IPS DF 6.9 (cell line): ENCODE measurements at regions not wholly inside any gene's neighbourhood (a gene's known extent, or its start where the extent isn't known, plus 50 kb on each side); places are given as distances from the start of the nearest gene placed in this dataset.

Experiments used
- DNase-seq: peaks from one replicate; pipeline ENCODE4 v3.0.0-alpha.2; 2013; ENCODE audit warnings: low read depth, low spot score
- H3K27ac ChIP-seq: one replicate; pipeline ENCODE4 v1.5.1; 2013; ENCODE audit warnings: low read length, control low read depth
- H3K27me3 ChIP-seq: 2 replicates; pipeline ENCODE4 v1.6.1; 2013; ENCODE audit warnings: mild to moderate bottlenecking, low read length; ENCODE audit not compliant: control insufficient read depth, insufficient read depth
- H3K36me3 ChIP-seq: 2 replicates; pipeline ENCODE4 v1.6.1; 2013; ENCODE audit warnings: low read length; ENCODE audit not compliant: control insufficient read depth, insufficient read depth
- H3K4me1 ChIP-seq: 2 replicates; pipeline ENCODE4 v1.6.1; 2013; ENCODE audit warnings: low read length; ENCODE audit not compliant: control insufficient read depth, insufficient read depth
- H3K4me3 ChIP-seq: 2 replicates; pipeline ENCODE4 v1.5.1; 2013; ENCODE audit warnings: mild to moderate bottlenecking, low read length
- H3K9me3 ChIP-seq: 2 replicates; pipeline ENCODE4 v1.6.1; 2013; ENCODE audit warnings: low read length, inconsistent platforms; ENCODE audit not compliant: control insufficient read depth, insufficient read depth
- WGBS: extraction: QIAGEN DNeasy Blood & Tissue Kit; methylation state at CpG from one replicate; pipeline ENCODE4 v1.1.7; 2013; ENCODE audit warnings: mixed read lengths, missing lambda C conversion rate; ENCODE audit not compliant: insufficient read length, insufficient coverage; 5-methylcytosine and 5-hydroxymethylcytosine counted together

DNA sequence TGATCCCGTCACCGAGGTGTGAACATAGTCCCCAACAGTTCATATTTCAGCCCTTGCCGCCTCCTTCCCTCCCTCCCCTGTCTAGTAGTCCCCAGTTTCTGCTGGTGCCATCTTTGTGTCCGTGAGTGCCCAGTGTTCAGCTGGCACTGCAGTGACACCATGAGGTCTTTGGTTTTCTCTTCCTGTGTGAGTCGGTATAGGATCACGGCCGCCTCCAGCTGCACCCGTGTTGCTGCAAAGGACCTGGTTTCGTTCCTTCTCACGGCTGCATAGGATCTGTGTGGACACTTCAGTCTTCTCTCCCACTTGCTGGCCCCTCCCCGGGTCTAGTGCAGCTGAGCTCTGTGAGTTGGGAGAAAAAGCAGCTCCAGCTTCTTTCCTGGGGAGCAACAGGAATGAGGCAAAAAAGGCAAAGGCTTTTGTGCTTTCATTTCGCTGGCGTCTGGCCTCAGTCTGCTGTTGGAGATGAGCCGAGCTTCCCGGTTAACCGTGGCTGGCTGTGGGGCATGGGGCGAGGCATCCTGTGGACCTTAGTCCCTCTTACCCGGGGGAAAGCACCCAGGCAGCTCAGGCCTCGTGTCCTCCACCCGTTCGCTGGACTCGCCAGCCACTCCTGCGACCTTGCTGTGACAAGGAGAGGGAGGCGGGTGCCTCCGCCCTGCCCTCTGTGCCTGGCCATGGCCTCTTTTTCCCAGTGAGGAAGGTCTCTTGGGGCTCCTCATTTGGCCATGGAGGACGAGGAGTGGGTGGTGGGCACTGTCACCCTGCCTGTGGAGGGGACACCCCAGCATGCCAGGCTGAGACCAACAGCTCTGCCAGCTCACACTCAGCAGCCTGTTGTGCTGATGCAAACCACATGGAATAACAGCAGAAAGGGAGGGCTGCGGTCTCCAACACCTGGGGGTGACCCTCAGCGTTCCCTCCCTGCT is 196.5 kb downstream of the TEX29 start:
- WGBS: no CpG with 5 or more reads among the region's 28 CpGs
- Histone ChIP-seq H3K27ac (no peak overlapping the region), H3K36me3 (no peaks in the 10 kb centered on the region), H3K27me3 (no peaks in the 10 kb centered on the region), H3K9me3 (no peaks in the 10 kb centered on the region), H3K4me3 (no peak overlapping the region), H3K4me1 (no peaks in the 10 kb centered on the region)
- DNase-seq: no peak

DNA sequence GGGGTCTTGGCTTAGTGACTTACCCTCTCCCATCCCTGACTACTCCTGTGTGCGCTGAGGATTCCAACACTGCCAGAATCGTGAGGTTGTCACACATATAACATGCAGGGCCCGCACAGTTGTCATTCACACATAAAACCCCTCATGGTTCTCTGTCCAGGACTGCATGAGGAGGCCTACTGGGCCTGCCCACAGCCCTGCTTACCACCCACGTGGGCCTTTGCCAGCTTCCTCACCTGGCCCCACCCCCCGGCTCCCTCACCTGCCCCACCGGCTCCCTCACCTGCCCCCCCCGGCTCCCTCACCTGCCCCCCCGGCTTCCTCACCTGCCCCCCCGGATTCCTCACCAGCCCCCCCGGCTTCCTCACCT is 197.2 kb downstream of the TEX29 start:
- Histone ChIP-seq H3K9me3 (no peaks in the 10 kb centered on the region), H3K4me1 (no peaks in the 10 kb centered on the region), H3K27ac (no peak overlapping the region), H3K4me3 (no peak overlapping the region), H3K27me3 (no peaks in the 10 kb centered on the region), H3K36me3 (no peaks in the 10 kb centered on the region)
- DNase-seq: no peak
- no CpG with 5 or more reads among the region's 10 CpGs for WGBS

DNA sequence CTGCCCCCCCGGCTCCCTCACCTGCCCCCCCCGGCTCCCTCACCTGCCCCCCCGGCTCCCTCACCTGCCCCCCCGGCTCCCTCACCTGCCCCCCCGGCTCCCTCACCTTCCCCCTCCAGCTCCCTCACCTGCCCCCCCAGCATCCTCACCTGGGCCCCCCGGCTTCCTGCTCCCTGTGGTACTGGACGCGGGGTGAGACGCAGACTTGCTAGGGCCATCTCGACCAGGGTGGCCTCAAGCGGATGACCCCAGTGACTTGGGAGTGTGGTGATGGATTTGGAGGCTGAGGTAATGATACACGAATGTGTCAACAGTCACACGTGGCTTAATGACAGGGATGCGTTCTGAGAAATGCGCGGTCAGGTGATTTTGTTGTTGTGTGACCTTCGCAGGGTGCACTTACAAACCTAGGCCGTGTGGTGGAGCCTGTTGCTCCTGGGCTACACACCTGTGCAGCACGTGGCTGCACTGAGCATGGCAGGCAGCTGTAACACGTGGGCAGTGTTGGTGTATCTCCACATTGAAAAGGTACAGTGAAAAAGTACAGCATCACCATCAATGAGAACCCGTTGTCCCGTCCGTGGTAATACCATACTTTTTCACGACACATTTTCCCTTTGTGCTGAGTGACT is 197.8 kb downstream of the TEX29 start:
- DNase-seq: no peak
- H3K4me3 ChIP-seq: no peak overlapping the region
- no peaks in the 10 kb centered on the region for H3K9me3 ChIP-seq
- H3K36me3 ChIP-seq: no peaks in the 10 kb centered on the region
- WGBS: no CpG with 5 or more reads among the region's 24 CpGs
- H3K27me3 ChIP-seq: no peaks in the 10 kb centered on the region
- H3K4me1 ChIP-seq: no peaks in the 10 kb centered on the region
- no peak overlapping the region for H3K27ac ChIP-seq

DNA sequence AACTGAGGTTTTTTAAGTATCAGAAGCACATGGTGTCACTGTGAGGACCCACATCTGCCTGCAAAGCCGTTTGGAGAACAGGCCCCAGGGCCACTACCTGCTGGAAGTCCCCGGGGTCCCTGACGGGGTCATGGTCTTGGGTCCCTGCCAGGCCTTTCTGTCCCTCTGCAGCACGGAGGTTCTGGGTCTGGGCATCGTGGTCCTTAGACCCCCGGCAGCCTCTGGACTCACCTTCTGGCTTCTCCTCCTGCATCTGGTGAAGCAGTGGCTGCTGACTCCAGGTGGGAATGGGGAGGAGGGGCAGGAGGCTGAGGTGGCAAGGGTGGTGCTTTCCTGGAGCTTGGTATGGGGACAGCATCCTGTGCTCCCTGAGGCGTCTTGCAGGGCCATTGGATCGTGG is 198.6 kb downstream of the TEX29 start:
- Histone ChIP-seq H3K9me3 (no peaks in the 10 kb centered on the region), H3K27me3 (no peaks in the 10 kb centered on the region), H3K27ac (no peak overlapping the region), H3K4me1 (no peaks in the 10 kb centered on the region), H3K36me3 (no peaks in the 10 kb centered on the region), H3K4me3 (no peak overlapping the region)
- WGBS: no CpG with 5 or more reads among the region's 8 CpGs
- DNase-seq: no peak

DNA sequence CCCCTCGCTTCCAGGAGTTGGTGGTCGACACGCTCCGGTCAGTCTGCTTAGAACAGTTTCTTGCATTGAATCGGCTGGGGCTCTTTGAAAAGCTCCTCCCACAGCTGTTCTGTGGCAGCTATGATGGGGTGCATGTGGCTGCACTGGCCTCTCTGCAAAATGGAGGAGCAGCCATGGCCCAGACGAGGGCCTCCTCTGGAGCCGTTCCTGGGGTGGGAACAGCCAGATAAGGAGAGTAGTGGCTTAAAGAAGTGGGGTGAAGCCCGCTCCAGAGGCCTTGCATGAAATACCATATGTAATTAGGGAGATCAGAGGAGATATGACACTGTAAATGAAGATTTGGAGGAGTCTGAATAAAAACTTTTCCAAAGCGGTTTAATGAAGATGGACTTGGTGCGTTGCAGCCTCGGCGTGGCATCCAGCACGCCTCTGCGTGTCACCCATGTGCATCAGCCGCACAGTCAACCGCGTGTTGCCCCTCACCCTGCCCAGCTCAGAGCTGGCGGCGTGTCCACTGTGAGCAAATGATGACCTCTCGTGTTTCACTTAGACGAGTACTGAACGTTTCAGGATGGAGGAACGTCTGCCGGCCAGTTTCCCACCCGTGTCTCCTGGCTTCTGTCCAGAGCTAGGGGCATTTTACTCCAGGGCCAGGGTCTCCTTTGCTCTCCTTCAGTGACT is 199.2 kb downstream of the TEX29 start:
- WGBS: no CpG with 5 or more reads among the region's 25 CpGs
- Histone ChIP-seq H3K36me3 (no peaks in the 10 kb centered on the region), H3K9me3 (no peaks in the 10 kb centered on the region), H3K27ac (no peak overlapping the region), H3K4me3 (no peak overlapping the region), H3K27me3 (no peaks in the 10 kb centered on the region), H3K4me1 (no peaks in the 10 kb centered on the region)
- DNase-seq: no peak

DNA sequence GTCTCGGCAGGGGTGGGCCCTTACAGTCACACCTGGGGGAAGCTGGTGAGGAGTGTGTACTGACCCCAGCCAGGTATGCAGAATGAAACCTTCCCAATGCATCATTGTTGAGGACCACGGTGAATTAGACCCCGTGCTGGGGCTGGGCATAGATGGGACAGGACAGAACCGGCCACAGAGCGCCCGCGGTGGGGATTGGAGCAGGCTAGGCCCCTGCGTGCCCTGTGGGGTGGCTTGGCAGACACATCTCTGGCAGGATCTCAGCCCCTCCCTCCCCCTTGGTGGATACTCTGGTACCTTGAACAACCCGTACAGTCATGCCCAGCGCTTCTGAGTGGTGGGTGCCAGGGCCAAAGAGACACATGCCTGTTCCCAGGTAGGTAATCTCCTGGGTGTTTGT is 200.6 kb downstream of the TEX29 start:
- Histone ChIP-seq H3K36me3 (no peaks in the 10 kb centered on the region), H3K27me3 (no peaks in the 10 kb centered on the region), H3K4me3 (no peak overlapping the region), H3K27ac (no peak overlapping the region), H3K9me3 (no peaks in the 10 kb centered on the region), H3K4me1 (no peaks in the 10 kb centered on the region)
- no peak for DNase-seq
- no CpG with 5 or more reads among the region's 10 CpGs for WGBS

DNA sequence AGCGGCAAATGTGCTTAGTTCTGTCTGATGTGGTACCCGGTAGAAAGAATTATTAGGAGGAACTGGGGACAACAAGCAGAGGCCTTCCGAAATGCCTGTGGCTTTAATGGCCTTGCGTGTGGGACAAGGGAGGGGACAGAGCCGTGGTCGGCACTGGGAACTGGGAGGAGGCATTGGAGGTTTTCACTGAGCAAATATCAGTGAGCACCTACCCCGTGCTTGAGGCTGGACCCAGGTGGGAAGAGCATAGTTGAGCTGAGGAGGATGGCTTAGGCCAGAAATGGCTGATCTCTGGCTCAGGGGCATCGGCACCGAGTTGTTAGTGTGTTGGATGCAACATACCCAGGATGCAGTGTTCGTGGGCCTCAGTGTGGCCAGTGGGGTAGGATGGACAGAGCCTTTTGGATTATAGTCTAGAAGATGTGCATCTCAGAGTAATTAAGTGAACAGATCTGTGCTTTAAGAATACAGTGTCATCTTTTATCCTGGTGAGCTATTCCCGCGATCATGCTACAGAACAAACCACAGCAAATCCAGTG is 201.3 kb downstream of the TEX29 start:
- no peaks in the 10 kb centered on the region for H3K36me3 ChIP-seq
- H3K4me3 ChIP-seq: no peak overlapping the region
- WGBS: no CpG with 5 or more reads among the region's 12 CpGs
- H3K27me3 ChIP-seq: no peaks in the 10 kb centered on the region
- no peak overlapping the region for H3K27ac ChIP-seq
- no peak for DNase-seq
- no peaks in the 10 kb centered on the region for H3K9me3 ChIP-seq
- H3K4me1 ChIP-seq: no peaks in the 10 kb centered on the region

DNA sequence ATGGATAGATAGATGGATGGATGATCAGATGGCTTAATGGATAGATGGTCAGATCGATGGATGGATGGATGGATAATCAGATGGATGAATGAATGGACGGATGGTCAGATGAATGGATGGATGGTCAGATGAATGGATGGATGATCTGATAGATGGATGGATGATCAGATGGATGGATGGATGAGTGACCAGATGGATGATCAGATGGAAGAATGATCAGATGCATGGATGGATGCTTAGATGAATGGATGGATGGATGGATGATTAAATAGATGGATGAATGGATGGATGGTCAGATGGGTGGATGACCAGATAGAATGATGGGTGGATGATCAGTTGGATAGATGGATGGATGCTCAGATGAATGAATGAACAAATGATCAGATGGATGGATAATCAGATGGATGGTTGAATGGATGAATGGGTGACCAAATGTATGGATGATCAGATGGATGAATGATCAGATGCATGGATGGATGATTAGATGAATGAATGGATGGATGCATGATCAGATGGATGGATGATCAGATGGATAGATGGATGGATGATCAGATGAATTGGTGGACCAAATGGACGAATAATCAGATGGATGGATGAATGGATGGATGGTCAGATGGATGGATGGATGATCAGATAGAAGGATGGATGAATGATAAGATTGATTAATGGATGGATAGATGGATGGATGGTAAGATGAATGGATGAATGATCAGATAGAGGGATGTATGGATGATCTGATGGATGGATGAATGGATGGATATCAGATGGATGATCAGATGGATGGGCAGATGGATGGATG is 205.1 kb downstream of the TEX29 start:
- Histone ChIP-seq H3K9me3 (no peaks in the 10 kb centered on the region), H3K36me3 (no peaks in the 10 kb centered on the region), H3K27ac (no peak overlapping the region), H3K27me3 (no peaks in the 10 kb centered on the region), H3K4me1 (peaks cover 6% of the 10 kb centered on the region), H3K4me3 (no peak overlapping the region)
- no peak for DNase-seq
- WGBS: no CpG with 5 or more reads among the region's 3 CpGs

DNA sequence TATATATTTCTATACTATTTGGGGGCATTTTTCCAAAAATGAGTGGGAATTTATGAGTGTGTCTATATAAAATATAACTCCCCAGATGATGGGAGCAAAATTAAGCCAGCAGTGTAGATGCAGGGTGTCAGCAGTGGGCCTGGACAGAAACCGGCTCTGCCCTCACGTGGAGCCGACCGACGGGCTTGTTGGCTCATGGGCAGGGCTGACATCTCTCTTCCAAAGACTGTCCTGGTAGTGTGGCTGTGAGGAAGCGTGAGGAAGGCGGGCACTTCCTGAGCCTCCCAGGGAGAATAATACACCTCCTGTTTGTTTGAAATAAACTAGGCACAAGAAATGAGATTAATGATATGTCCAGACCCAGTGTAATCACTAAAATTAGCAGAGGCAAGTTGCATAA is 206.5 kb downstream of the TEX29 start:
- no peak for DNase-seq
- Histone ChIP-seq H3K4me1 (peaks cover 10% of the 10 kb centered on the region), H3K27ac (no peak overlapping the region), H3K9me3 (no peaks in the 10 kb centered on the region), H3K27me3 (no peaks in the 10 kb centered on the region), H3K4me3 (no peak overlapping the region), H3K36me3 (no peaks in the 10 kb centered on the region)
- WGBS: no CpG with 5 or more reads among the region's 7 CpGs
